Naive B cell (primary cell): ENCODE measurements at regions not wholly inside any gene's neighbourhood (a gene's known extent, or its start where the extent isn't known, plus 50 kb on each side); places are given as distances from the start of the nearest gene placed in this dataset.

Experiments
- ATAC-seq, 2 donors: fragments of 150-1000 bp; cut with Tn5 transposase; 2 replicates each; pipeline ENCODE4 v1.10.0; 2021; ENCODE audit warnings: low read depth in 2 of 2, mild to moderate bottlenecking in 2 of 2, moderate library complexity in 2 of 2
- DNase-seq: peaks from one replicate; pipeline ENCODE4 v3.0.0; 2022
- H3K27ac Mint-ChIP-seq, 6 donors: one replicate each; pipeline ENCODE4 v1.8.0; 2020 to 2022; ENCODE audit warnings: mild to moderate bottlenecking in 6 of 6, mixed read lengths in 6 of 6, moderate library complexity in 5 of 6, inconsistent platforms in 2 of 6
- H3K27me3 Mint-ChIP-seq, 3 donors: one replicate each; pipeline ENCODE4 v1.8.0; 2021 to 2022; ENCODE audit warnings: mixed read lengths in 3 of 3, mild to moderate bottlenecking in 1 of 3
- H3K36me3 Mint-ChIP-seq, 2 donors: one replicate each; pipeline ENCODE4 v1.8.0; 2020 to 2022; ENCODE audit warnings: mixed read lengths in 2 of 2, inconsistent platforms in 1 of 2, mild to moderate bottlenecking in 1 of 2
- H3K4me1 Mint-ChIP-seq, 3 donors: one replicate each; pipeline ENCODE4 v1.8.0; 2020 to 2022; ENCODE audit warnings: mixed read lengths in 3 of 3, inconsistent platforms in 1 of 3, mild to moderate bottlenecking in 1 of 3, moderate library complexity in 1 of 3
- H3K4me3 Mint-ChIP-seq, 8 donors: one replicate each; pipeline ENCODE4 v1.8.0; 2020 to 2022; ENCODE audit warnings: mild to moderate bottlenecking in 8 of 8, mixed read lengths in 8 of 8, moderate library complexity in 8 of 8, inconsistent platforms in 2 of 8
- H3K9me3 Mint-ChIP-seq, 7 donors: one replicate each; pipeline ENCODE4 v1.8.0; 2020 to 2022; ENCODE audit warnings: mixed read lengths in 7 of 7, mild to moderate bottlenecking in 5 of 7, inconsistent platforms in 2 of 7, moderate library complexity in 1 of 7

GRCh38 chr20:4081421-4081820, 66.1 kb upstream of the RNF24 start:
- peaks cover 0 to 14% (median 9%) of the 10 kb centered on the region in 7 donors for H3K9me3 Mint-ChIP-seq
- no peak for DNase-seq
- peak overlapping the region in 5 of 8 donors; percentile 0 to 74 (median 69) for H3K4me3 Mint-ChIP-seq
- H3K4me1 Mint-ChIP-seq: peaks cover 25 to 41% (median 26%) of the 10 kb centered on the region in 3 donors
- peaks cover 13 to 17% of the 10 kb centered on the region in 2 donors for H3K36me3 Mint-ChIP-seq
- no peak for ATAC-seq
- H3K27me3 Mint-ChIP-seq: no peaks in the 10 kb centered on the region
- H3K27ac Mint-ChIP-seq: peak overlapping the region in 2 of 6 donors; percentile 83 to 86

GRCh38 chr20:4076671-4077070, 61.3 kb upstream of the RNF24 start:
- H3K27me3 Mint-ChIP-seq: peaks cover 0 to 5% (median 0%) of the 10 kb centered on the region in 3 donors
- H3K4me3 Mint-ChIP-seq: no peak overlapping the region
- peaks cover 3 to 11% of the 10 kb centered on the region in 2 donors for H3K36me3 Mint-ChIP-seq
- H3K27ac Mint-ChIP-seq: no peak overlapping the region
- DNase-seq (no peak), ATAC-seq (no peak)
- H3K9me3 Mint-ChIP-seq: peaks cover 0 to 4% (median 4%) of the 10 kb centered on the region in 7 donors
- peaks cover 2 to 4% (median 3%) of the 10 kb centered on the region in 3 donors for H3K4me1 Mint-ChIP-seq

DNA sequence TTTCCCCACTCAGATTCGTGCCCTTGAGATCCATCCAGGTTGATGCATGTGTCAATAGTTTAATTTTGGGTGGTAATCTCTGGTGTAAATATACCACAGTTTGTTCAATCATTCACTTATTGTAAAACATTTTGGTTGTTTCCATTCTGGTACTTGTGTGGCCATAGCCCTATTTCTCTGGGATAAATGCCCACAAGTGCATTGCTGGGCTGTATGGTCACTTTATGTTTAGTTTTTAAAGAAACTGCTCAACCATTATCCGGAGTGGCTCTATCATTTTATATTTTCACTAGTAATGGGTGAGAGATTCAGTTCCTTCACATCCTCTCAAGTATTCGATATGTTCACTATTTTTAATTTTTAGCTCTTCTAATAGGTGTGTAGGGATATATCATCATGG, 60.7 kb upstream of the RNF24 start:
- no peak overlapping the region for H3K4me3 Mint-ChIP-seq
- H3K36me3 Mint-ChIP-seq: peaks cover 0 to 7% of the 10 kb centered on the region in 2 donors
- H3K27ac Mint-ChIP-seq: no peak overlapping the region
- peaks cover 0 to 2% (median 0%) of the 10 kb centered on the region in 7 donors for H3K9me3 Mint-ChIP-seq
- no peak for ATAC-seq
- H3K4me1 Mint-ChIP-seq: no peaks in the 10 kb centered on the region
- H3K27me3 Mint-ChIP-seq: peaks cover 0 to 5% (median 0%) of the 10 kb centered on the region in 3 donors
- DNase-seq: no peak

DNA sequence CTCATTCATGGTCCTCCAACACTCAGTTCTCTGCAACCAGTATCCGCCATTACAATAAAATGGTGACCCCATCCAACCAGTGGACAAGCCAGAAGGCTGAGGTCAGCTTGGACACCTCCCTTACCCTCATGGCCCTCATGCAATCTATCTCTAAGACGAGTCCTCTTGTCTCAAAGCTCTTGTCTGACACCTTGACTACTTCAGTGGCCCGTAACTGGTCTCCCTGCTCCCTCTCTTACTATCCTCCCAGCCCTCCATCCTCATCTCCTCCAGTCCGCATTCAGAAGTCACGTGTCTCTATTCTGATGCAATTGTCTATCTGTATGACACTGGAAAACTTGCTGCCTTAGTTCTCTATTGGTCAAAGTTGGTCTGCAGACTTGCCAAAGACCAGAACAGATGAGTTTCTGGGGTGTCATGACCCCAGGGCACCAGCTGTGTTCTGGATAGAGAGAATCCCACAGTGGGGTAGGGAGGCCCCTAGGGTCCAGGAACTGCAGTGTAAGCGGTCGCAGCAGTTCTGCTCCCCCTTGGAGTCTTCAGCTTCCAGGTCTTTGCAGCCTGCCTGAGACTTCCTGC, 59.6 kb upstream of the RNF24 start:
- Mint-ChIP-seq H3K4me3 (no peak overlapping the region), H3K4me1 (no peaks in the 10 kb centered on the region), H3K27me3 (peaks cover 0 to 5% (median 0%) of the 10 kb centered on the region in 3 donors), H3K9me3 (no peaks in the 10 kb centered on the region), H3K36me3 (peaks cover 0 to 7% of the 10 kb centered on the region in 2 donors), H3K27ac (peak overlapping the region in 1 of 6 donors; percentile 19)
- DNase-seq (no peak), ATAC-seq (no peak)

DNA sequence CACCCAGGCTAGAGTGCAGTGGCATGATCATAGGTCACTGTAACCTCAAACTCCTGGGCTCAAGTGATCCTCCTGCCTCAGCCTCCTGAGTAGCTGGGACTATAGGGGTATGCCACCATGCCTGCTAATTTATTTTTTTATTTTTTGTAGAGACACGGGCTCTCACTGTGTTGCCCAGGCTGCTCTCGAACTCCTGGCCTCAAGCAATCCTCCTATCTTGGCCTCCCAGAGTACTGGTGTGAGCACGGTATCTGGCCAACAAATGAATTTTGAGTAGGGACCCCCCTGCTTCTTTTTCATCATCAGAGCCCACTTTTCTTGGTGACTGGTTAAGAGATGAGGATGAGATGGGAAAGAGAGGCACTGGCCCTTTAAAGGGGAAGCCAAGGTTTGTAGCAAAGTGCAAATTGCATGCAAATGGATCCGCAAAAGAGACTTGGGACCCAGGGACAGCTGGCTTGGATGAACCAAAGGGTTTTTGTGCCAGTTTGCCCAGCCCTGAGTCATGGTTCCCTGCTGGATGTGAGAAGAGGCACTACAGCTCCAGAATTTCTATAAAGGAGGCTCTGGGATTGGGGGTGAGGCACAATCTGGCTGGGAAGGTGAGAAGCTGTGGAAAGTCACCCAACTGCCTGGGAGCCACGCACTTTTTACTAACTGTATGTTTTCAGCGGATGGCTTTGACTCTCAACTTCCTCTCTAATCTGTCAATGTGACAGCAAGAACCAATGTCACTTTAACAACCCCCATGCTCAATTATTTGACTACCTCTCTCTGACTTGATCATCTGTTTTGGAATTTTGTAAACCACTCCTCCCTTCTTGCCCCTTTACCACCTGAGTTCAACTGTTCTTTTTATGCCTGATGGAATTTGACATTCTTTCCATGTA, 58.7 kb upstream of the RNF24 start:
- DNase-seq (no peak), ATAC-seq (no peak)
- H3K27me3 Mint-ChIP-seq: peaks cover 0 to 5% (median 0%) of the 10 kb centered on the region in 3 donors
- H3K4me3 Mint-ChIP-seq: no peak overlapping the region
- H3K36me3 Mint-ChIP-seq: peaks cover 0 to 7% of the 10 kb centered on the region in 2 donors
- H3K4me1 Mint-ChIP-seq: no peaks in the 10 kb centered on the region
- no peaks in the 10 kb centered on the region for H3K9me3 Mint-ChIP-seq
- H3K27ac Mint-ChIP-seq: peak overlapping the region in 1 of 6 donors; percentile 57

DNA sequence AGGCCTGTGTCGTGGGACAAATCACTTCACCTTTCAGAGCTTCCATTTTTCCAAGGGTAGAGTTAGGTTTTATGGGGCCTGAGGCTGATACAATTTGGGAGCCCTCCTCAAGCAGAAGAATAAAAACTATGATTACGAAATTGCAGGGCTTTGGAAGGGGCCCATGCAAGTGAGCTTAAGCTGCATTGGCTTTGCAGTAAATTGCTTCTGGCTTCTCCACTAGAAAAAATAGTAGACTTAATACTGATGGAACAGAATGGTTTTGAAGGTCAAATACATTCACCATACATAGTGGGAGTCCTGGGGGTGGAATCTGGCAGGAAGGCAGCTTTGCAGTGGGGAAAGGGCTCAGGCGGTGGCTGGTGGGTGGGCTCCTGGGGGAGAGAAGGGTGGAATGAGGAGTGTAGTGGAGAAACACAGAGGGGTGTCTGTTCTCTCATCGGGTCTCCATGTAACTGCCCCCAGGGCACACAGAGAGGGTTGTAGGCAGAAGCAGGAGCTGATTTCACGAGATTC, 55.9 kb upstream of the RNF24 start:
- H3K4me3 Mint-ChIP-seq: no peak overlapping the region
- peak overlapping the region in 2 of 6 donors; percentile 46 to 66 for H3K27ac Mint-ChIP-seq
- no peaks in the 10 kb centered on the region for H3K9me3 Mint-ChIP-seq
- no peaks in the 10 kb centered on the region for H3K4me1 Mint-ChIP-seq
- ATAC-seq (no peak), DNase-seq (no peak)
- peaks cover 0 to 5% (median 0%) of the 10 kb centered on the region in 3 donors for H3K27me3 Mint-ChIP-seq
- H3K36me3 Mint-ChIP-seq: no peaks in the 10 kb centered on the region

DNA sequence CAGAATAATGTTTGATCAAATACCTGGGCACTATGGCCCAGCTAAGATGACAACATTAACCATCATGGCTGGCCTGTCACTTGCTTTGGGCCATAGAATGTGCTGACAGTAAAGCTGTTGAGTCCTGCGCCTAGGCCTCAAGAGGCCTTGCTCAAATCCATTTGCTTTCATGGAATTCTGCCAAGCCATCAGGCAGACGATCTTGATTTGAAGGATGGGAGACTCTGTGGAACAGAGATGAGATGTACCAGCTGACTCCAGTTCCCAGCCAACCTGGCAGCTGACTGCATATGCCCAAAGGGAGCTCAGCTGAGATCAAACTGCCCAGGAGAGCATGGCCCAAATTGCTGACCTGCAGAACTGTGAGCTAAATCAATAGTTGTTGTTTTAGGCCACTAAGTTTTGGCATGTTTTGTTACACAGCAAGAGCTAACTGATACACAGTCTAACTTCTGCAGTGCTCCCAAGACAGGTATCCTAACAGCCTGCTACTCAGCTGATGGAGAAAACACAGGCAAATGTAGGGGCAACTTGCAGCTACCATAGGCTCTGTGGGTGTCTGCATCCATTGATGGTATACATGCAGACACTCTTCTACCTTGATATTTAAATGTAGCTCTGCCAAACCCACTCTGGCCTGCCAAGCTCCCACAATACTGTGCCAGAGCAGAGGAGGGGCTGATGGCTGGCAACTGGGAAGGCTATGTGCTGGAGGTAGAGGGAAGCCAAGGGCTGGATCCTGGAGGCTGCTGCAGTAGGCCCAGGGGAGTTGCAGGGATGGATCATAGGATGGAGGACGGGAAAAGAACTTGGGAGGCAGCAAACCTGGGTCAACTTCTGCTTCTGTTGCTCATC, 55.2 kb upstream of the RNF24 start:
- peaks cover 0 to 5% (median 0%) of the 10 kb centered on the region in 3 donors for H3K27me3 Mint-ChIP-seq
- no peaks in the 10 kb centered on the region for H3K36me3 Mint-ChIP-seq
- DNase-seq (no peak), ATAC-seq (no peak)
- no peaks in the 10 kb centered on the region for H3K9me3 Mint-ChIP-seq
- H3K4me1 Mint-ChIP-seq: no peaks in the 10 kb centered on the region
- peak overlapping the region in 2 of 6 donors; percentile 2 to 12 for H3K27ac Mint-ChIP-seq
- no peak overlapping the region for H3K4me3 Mint-ChIP-seq

GRCh38 chr20:4069751-4070150, 54.4 kb upstream of the RNF24 start:
- Mint-ChIP-seq H3K9me3 (no peaks in the 10 kb centered on the region), H3K27ac (no peak overlapping the region), H3K4me1 (no peaks in the 10 kb centered on the region), H3K27me3 (peaks cover 0 to 4% (median 1%) of the 10 kb centered on the region in 3 donors), H3K36me3 (no peaks in the 10 kb centered on the region), H3K4me3 (no peak overlapping the region)
- DNase-seq (no peak), ATAC-seq (no peak)

DNA sequence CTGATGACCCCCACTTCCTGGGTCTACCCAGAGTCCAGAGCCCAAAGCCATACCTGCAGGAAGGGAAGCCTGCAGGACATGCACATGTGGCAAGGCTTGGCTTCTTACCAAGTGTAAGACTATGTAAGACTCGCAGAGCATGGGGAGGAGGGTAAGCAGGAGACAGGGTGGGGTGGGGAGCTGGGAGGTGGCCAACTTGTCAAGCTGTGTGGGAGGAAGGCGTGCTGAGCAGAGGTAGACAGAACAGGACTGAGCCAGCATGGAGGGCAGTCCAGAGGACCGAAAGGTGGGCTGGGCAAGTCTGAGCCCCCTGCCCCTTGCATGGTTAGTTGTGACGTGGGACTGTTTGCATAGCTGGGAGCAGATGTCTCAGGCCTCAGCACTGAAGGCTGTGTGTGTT, 53.4 kb upstream of the RNF24 start:
- Mint-ChIP-seq H3K36me3 (no peaks in the 10 kb centered on the region), H3K4me3 (no peak overlapping the region), H3K27me3 (peaks cover 0 to 4% (median 0%) of the 10 kb centered on the region in 3 donors), H3K9me3 (no peaks in the 10 kb centered on the region), H3K4me1 (no peaks in the 10 kb centered on the region), H3K27ac (no peak overlapping the region)
- ATAC-seq (no peak), DNase-seq (no peak)

- DNase-seq (no peak), ATAC-seq (no peak)
- Mint-ChIP-seq H3K27ac (no peak overlapping the region), H3K4me1 (no peaks in the 10 kb centered on the region), H3K9me3 (no peaks in the 10 kb centered on the region), H3K4me3 (no peak overlapping the region), H3K36me3 (no peaks in the 10 kb centered on the region), H3K27me3 (peaks cover 0 to 4% (median 0%) of the 10 kb centered on the region in 3 donors)
These were observed 52.4 kb upstream of the RNF24 start for GRCh38 chr20:4067600-4068261.

GRCh38 chr20:4066551-4066950, 51.2 kb upstream of the RNF24 start:
- Mint-ChIP-seq H3K27me3 (peaks cover 0 to 4% (median 0%) of the 10 kb centered on the region in 3 donors), H3K9me3 (peaks cover 0 to 2% (median 0%) of the 10 kb centered on the region in 7 donors), H3K4me3 (no peak overlapping the region), H3K36me3 (no peaks in the 10 kb centered on the region), H3K4me1 (peaks cover 0 to 5% (median 0%) of the 10 kb centered on the region in 3 donors), H3K27ac (peak overlapping the region in 1 of 6 donors; percentile 59)
- no peak for DNase-seq
- no peak for ATAC-seq

- Mint-ChIP-seq H3K27me3 (peaks cover 0 to 4% (median 0%) of the 10 kb centered on the region in 3 donors), H3K4me1 (peaks cover 4 to 9% (median 4%) of the 10 kb centered on the region in 3 donors), H3K36me3 (no peaks in the 10 kb centered on the region), H3K4me3 (no peak overlapping the region), H3K9me3 (peaks cover 0 to 2% (median 0%) of the 10 kb centered on the region in 7 donors), H3K27ac (peak overlapping the region in 2 of 6 donors; percentile 12 to 13)
- no peak for DNase-seq
- no peak for ATAC-seq
These were observed 50.1 kb upstream of the RNF24 start for GRCh38 chr20:4065391-4065844.
